NCI-H82 (cell line): ENCODE measurements at regions not wholly inside any gene's neighbourhood (a gene's known extent, or its start where the extent isn't known, plus 50 kb on each side); places are given as distances from the start of the nearest gene placed in this dataset.
"Not testable (repeated sequence)": the region's sequence is repeated elsewhere in the genome, so short reads cannot be mapped to it uniquely, and the experiment has no call there.

Experiments
- DNase-seq: peaks from one replicate; lab custom pipeline; 2025; lab: John Stamatoyannopoulos, UW

GRCh38 chr11:28976801-28977145, 868.6 kb downstream of the METTL15 start:
- DNase-seq: no peak

GRCh38 chr11:28976012-28976800, 868.0 kb downstream of the METTL15 start:
- DNase-seq: no peak

- no peak for DNase-seq
Measured at GRCh38 chr11:28969832-28970231, 861.6 kb downstream of the METTL15 start.

GRCh38 chr11:28966951-28967350, 858.8 kb downstream of the METTL15 start:
- no peak for DNase-seq

GRCh38 chr11:28965819-28966218, 857.6 kb downstream of the METTL15 start:
- DNase-seq: no peak

GRCh38 chr11:28964811-28965210, 856.6 kb downstream of the METTL15 start:
- no peak for DNase-seq

GRCh38 chr11:28963187-28963586, 855.0 kb downstream of the METTL15 start:
- no peak for DNase-seq

GRCh38 chr11:28962502-28962901, 854.3 kb downstream of the METTL15 start:
- no peak for DNase-seq

GRCh38 chr11:28961726-28962125, 853.5 kb downstream of the METTL15 start:
- no peak for DNase-seq

GRCh38 chr11:28956446-28956845, 848.3 kb downstream of the METTL15 start:
- no peak for DNase-seq

GRCh38 chr11:28951191-28951590, 843.0 kb downstream of the METTL15 start:
- DNase-seq: no peak

- DNase-seq: no peak
Measured at GRCh38 chr11:28939381-28939780, 831.2 kb downstream of the METTL15 start.

GRCh38 chr11:28938091-28938490, 829.9 kb downstream of the METTL15 start:
- DNase-seq: no peak

- no peak for DNase-seq
Measured at GRCh38 chr11:28932940-28933339, 824.8 kb downstream of the METTL15 start.

GRCh38 chr11:28924004-28924403, 815.8 kb downstream of the METTL15 start:
- no peak for DNase-seq

GRCh38 chr11:28922386-28922981, 814.3 kb downstream of the METTL15 start:
- no peak for DNase-seq

- no peak for DNase-seq
Measured at GRCh38 chr11:28919194-28919593, 811.0 kb downstream of the METTL15 start.

- DNase-seq: no peak
Measured at GRCh38 chr11:28913883-28914282, 805.7 kb downstream of the METTL15 start.

GRCh38 chr11:28911829-28912228, 803.6 kb downstream of the METTL15 start:
- no peak for DNase-seq

- no peak for DNase-seq
Measured at GRCh38 chr11:28910926-28911325, 802.7 kb downstream of the METTL15 start.

- DNase-seq: peak; percentile 4
Measured at GRCh38 chr11:28903716-28904115, 795.5 kb downstream of the METTL15 start.

- no peak for DNase-seq
Measured at GRCh38 chr11:28900427-28900826, 792.2 kb downstream of the METTL15 start.

- no peak for DNase-seq
Measured at GRCh38 chr11:28899706-28900105, 791.5 kb downstream of the METTL15 start.

- not testable (repeated sequence) for DNase-seq
Measured at GRCh38 chr11:28890601-28891040, 782.4 kb downstream of the METTL15 start.
